ENCODE measurements at regions not wholly inside any gene's neighbourhood (a gene's known extent, or its start where the extent isn't known, plus 50 kb on each side); places are given as distances from the start of the nearest gene placed in this dataset.
"Not testable (repeated sequence)": the region's sequence is repeated elsewhere in the genome, so short reads cannot be mapped to it uniquely, and the experiment has no call there.

DNA sequence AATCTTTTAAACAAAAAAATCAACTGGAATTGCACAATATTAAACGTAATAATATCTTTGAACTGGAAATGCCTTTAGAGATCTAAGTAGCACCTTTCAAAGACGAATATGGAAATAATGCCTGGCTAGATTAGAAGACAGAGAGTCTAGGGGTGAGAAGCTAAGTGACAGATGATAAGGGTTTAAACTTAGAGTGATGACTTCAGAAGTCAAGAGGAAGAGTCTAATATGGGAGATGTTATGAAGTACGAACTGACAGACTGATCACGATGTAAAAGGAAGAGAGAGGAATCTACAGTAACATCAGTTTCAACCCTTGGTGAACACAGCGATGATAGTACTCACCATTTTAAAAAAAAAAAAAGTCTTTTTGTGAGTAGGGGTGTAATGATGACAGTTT, 57.9 kb downstream of the HINT1 start:
- no peak for DNase-seq (ENCODE audit: low read depth)

DNA sequence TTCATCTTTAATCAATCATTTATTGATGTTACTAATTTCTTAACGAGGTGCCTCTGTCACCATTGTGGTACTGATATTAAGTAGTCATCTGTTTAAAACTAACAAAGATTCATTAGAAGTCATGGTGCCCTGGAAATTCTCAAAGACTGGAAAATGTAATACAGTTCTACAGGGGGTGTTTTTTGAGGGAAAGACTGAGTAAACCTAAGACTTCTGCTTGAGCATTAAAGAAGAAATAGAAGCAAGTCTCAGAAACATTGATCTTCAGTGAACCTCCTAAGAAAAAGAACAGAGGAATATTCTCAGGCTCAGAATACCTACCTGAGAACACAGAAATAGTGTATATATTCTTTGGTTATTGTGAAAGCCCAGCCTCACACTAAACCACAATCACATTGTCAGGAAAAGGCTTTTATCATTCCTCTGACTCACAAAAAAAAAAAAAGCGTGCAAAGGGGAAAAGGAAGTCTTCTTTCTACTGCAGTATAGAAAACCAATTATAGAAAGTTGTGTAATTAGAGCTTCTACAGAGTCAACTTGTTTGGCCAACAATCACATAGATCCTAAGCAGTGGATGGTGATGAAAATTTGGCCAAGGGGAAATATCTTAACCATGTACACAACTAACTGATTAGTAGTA, 60.8 kb downstream of the HINT1 start:
- DNase-seq (ENCODE audit: low read depth) = no peak

DNA sequence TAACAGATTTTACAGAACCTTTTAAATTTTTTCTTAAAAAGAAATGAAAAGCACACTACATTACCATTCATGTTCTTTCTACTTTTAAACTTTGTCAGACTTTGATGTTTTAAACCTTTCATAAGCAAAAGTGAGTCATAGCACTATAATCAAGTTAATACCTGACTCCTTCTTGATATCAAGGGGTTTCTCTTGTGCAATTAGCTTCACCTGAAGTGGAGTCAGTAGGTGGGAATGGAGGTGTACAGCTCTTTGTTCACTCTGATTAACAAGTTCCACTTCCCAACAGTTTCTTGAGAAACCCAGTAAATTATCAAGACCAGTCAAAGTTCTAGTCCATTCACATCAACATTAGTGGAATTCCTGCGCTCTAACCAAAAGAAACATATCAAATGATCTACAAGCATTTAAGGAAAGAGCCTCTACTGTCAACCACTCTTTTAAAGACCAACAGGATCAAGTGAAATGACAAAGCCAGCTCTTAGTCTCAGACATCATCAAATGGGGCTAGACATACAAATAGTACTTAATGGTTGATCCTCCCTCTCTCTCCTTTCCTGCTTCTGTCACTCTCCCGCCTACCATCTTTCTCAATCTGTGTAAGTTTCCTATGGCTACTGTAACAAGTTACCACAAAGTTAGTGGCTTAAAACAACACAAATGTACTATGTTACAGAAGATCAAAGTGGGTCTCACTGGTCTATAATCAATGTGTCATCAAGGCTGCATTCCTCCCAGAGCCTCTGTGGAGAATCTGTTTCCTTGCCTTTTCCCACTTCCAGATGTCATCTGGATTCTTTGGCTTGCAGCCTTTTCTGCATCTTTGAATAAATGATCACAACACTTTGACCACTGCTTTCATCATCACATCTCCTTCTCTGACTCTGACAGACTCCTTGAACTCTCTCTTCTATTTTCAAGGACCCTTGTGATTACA, 68.0 kb downstream of the HINT1 start:
- no peak for DNase-seq (ENCODE audit: low read depth)

DNA sequence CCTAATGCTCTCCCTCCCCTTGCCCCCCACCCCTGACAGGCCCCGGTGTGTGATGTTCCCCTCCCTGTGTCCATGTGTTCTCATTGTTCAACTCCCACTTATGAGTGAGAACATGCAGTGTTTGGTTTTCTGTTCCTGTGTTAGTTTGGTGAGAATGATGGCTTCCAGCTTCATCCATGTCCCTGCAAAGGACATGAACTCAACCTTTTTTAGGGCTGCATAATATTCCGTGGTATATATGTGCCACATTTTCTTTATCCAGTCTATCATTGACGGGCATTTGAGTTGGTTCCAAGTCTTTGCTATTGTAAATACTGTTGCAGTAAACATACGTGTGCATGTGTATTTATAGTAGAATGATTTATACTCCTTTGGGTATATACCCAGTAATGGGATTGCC, 69.5 kb downstream of the HINT1 start:
- not testable (repeated sequence) for DNase-seq (ENCODE audit: low read depth)

DNA sequence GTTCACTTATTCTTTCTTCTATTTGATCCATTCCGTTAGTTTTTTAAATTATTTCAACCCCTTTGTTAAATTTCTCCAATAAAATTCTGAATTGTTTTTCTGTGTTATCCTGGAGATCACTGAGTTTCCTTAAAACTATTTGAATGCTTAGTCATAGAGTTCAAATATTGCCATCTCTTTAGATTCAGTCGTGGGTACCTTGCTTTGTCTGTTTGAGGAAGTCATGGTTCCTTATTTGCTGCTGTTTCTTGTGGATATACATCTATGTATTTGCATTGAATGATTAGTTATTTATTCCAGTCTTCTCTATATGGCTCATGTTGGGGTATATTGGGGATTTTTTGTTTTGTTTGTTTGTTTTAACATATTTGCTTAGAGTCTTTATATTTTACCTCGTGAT, 80.6 kb downstream of the HINT1 start:
- DNase-seq (ENCODE audit: low read depth) = no peak

DNA sequence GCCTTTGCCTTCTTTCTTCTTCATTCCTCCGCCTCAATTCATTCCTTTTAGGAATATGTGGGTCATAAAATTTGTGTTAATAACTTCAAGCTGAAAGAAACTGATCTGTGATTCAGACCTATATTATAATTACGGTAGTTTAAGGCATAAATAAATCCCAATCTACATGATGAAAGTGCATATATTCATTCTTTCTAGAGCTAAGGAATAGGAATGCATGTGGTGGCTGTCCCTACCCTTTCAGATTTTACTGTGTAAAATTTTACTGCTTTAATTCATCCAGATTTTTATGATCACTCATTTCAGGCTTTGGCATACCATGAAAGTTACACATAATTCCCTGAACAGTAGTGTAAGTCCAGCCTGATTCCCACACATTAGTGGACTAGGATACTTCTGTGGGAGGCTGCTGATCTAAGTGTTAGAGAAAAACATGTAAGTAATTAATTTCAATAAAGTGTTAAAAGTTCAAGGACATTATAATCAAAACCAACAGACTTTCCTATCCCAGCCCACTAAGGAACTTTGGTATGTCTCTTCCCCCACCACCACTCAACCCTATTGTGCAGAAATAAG, 83.1 kb downstream of the HINT1 start:
- peak; percentile 9 for DNase-seq (ENCODE audit: low read depth)

DNA sequence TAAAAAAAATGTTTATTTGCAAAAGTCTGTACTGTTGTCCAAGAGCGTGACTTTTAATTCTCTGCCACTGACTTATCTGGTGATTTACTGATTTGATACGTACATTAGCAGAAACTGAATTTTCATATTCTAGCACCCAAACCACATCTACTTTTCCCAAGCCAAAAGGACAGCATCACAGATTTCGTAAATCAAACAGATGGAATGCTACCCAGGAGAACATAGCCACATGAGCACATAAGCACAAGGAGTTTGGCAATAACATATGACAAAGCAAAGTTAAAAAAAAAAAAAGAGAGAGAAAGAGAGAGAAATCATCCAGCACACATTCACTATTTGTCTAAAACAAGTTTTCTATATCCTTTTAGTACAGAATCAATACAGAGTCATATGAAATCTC, 83.7 kb downstream of the HINT1 start:
- peak; percentile 36 for DNase-seq (ENCODE audit: low read depth)

DNA sequence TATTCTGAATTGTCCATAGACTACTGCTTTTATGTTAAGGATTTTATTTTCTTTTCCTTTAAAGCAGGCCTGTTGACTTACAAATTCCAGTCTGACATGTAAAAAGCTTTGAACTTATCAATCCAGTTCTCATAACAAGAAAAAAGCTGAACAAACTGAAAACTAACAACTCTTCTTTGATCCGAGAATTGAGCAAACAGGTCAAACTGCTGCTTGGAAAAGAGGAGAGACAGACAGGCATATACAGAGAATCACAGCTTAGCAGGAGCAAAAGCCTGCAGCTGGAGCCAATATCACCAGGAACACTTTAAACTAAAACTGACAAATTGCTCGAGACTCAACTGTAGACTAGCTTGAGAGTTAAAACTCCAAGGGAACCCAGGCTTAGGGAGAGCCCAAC, 85.8 kb downstream of the HINT1 start:
- no peak for DNase-seq (ENCODE audit: low read depth)

DNA sequence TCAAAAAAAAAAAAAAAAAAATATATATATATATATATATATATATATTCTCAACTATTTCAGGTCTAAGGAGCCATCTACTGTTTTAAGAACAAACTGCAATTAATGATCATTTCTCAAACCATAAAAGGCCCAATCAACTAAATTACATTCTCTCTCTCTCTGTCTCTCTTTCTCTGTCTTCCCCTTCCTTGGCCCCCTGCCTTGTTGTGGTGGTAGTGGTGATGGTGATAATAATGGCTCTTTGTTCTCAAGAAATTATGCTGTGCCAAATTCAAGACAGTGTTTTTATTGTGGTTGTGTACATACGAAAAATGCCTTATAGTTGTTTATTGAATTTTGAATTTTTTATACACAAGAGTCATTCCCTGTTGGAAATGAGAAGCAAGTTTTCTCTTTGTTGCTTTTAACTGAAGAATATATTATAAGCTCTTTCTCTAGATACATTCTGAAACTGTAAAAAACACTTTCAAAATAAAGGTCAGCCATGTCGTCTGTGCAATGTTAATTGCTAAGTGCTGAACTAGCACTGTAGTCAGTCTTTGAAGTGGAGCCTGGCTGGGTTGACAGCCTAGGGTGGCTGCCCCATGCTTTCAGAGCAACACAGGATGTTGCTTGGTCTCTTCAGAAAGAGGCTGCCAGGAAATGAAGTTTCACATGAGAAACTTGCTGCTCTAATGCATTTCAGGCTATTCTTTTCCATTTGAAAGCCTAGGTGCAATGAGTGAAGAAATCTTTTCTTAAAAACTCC, 96.0 kb downstream of the HINT1 start:
- DNase-seq (ENCODE audit: low read depth) = no peak

DNA sequence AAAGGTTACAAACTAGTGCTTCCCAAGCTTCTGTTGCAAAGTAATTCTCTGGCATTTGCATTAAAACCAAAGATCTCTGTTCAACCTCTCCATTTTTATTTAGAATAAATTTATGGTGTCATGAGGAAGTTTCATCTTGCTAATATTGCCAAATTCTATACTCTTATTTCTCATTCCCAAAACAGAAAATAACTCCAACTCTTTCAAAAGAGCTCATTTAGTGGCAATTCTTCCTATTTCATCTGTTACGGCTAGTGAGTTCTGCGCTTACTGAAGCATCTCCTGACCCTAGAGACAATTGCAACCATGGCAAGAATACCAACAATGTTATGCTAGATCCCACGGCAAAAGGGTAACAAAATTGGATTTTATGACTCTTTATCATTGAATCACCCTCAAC, 97.0 kb downstream of the HINT1 start:
- DNase-seq (ENCODE audit: low read depth) = no peak

DNA sequence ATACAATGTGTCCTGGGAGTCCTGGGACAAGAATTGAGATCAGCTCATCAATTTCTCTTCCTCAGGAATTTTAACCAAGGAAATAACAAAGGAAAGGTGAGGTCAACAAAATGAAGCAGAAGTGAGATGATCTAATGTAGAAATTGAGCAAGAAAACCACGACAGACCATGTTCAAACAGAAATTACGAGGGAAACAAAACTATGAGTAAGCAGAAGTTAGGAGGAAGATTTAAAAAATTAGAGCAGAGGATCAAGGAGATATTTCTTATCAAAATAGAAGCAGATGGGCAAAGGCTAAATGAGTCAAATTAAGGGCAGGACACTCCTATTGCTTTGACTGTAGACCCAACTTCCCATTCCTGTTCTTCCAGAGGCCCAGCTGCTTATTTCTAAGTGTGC, 97.4 kb downstream of the HINT1 start:
- no peak for DNase-seq (ENCODE audit: low read depth)

DNA sequence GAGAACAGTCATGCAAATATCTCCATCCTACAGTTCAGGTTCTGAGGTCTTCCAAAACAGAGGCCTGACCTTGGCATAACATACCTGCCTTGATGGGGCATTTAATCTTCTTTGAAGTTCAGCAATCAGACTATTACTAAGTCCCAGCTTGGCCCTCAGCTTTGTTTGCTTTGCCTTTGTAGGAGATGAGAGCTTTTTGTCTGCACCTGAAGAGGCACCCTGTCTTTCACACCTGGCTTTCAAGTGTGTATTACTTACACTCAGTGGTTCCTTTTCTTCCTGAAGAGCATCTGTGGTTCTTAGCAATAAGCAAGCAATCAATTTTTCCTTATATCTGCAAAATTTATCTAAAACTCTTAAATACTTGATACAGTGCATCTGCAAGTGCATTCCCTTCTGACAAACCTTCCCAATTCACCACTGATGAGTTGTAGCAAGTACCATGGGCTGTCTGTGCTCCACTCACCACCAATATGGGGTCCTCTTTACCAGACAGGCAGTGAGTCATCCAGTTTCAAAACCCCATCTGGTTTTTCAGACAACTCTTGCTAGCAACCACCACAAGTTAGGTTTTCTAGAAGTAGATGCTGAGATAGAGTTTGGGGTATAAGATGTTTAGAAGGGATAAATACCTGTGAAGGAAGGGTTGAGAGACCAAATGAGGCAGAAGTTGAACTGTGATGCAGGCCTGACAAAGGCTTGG, 100.2 kb downstream of the HINT1 start:
- DNase-seq (ENCODE audit: low read depth) = no peak

DNA sequence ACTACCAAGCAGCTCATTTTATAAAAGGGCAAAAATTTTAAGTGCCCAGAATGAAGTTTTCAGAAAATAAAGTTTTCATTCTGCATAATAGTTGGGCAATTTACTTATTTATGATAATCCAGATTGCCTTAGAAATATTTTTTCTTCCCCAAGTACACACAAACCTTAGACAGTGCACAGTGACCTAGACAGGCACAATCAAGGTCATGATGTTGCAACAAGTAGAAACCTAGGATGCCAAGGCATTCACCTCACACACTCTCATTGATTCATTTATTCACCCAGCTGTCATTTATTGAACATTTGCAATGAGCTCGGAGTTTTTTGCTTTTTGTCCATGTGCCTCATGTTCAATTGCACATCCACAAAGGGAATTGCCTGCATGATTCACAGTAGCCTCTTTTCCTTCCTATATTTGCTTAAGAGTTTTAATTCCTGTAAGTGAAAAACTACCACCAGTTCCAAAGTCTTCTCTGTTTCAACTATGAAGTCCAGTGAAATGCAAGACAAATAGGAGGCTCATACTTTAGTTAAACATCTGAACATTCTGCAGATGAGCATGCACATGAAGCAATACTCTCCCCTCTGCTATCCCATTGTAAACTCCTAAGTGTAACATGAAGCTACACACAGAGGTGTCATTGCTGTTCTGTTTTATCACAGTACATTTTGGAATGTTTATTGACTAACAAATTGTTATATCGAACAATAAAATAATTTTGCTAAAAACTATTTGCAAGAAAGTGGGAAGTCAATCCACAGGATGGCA, 122.9 kb downstream of the HINT1 start:
- DNase-seq (ENCODE audit: low read depth) = no peak

DNA sequence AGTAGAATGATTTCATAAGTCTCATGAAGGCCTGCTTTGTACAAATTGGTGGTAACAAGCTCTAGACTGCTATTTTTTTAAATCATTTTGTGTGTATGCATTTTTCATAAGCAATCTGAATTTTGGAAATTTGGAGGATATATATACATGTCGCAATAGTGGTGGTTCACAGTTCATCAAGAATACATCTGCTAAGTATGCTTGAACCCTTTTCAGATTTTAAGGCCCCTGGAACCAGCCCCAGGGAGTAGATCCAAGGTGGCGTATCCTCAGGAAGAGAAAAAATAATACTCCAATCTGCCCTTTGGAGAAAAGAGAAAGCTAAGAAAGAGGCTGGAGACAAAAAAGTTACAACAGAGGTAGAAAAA, 141.6 kb downstream of the HINT1 start:
- no peak for DNase-seq (ENCODE audit: low read depth)

DNA sequence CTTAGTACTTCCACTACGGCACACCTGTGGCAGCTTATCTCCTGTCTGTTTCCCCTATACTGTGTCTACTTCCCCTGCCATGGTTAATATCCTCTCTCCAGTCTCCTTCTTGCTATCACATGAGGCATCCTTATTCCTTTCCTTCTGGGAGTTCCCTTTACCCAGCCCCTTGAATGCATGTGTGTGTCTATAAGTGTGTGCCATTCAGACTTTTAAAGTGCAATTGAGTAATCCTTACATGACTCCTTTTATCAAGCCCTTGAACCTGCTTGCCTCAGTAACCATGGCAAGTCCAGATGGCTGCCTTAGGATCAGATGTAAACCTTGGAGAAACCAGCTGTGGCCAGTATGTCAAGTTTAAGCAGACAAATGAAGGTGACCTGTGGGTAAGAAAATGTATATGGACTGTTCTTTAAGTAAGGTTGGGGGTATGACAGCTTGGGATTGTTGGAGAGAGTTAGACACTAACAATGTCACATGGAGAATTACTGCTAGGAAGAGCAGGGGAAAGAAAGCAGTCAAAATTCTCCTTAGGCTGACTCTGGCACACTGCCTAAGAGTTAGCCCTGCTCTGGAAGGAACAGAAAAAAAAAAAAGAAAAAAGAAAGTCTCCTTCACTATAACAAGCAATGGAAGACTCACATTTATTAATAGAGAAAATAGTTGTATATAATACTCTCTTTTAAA, 142.1 kb downstream of the HINT1 start:
- no peak for DNase-seq (ENCODE audit: low read depth)

DNA sequence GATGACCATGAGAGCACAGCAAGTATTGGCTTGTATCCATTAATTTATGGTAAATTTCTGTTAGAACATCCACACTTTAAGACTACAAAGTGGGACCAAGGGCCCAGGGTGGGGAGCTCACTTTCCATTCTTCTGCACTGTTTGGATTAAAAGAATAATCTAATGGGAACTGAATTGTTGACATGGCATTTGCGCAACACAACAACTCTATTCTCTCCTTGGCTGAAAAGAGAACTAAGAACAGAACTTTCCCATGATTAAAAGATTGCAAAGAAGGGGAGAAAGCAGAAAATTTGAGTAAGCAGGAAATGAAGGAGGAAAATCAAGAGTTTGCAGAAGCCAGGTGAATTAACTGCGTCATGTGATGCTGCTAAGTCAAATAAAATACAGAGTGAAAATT, 143.4 kb downstream of the HINT1 start:
- no peak for DNase-seq (ENCODE audit: low read depth)

DNA sequence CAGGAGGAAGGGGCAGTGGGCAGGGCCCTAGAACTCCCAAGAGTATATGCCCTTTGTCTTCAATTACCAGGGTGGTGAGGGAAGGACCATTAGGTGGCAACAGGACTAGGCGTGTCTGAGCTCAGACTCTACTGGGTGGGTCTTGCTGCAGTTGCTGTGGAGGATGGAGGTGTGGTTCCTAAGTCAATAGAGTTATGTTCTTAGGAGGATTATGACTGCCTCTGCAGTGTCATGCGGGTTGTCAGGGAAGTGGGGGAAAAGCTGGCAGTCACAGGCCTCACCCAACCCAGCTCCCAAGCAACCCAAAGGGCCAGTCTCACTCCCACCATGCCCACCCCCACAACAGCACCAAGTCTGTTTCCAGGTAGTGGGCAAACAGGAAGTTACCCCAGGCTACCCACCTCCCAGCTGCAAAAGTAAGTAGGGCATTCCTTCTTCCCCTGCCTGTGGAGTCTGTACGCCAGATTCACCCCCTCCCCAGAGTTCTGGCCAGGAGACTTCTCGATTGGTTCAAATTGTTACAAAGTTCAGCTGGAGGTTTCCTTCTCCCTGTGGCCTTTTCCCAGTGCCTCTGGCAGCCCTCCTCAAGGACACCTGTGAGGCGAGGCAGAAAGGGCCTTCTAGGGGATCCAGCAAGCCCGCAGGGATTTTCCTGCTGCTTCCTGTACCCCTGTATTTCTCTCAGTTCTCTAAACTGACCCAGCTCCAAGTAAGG, 145.3 kb downstream of the HINT1 start:
- no peak for DNase-seq (ENCODE audit: low read depth)

DNA sequence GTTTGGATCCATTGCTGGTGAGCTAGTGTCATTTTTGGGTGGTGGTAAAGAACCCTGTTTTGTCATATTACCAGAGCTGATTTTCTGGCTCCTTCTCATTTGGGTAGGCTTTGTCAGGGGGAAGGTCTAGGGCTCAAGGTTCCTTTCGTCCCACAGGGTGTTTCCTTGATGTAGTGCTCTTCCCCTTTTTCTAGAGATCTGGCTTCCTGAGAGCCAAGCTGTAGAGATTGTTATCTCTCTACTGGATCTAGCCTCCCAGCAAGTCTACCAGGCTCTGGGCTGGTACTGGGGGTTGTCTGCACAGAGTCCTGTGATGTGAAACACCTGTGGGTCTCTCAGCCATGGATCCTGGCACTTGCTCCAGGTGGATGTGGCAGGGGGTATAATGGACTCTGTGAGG, 145.9 kb downstream of the HINT1 start:
- no peak for DNase-seq (ENCODE audit: low read depth)

DNA sequence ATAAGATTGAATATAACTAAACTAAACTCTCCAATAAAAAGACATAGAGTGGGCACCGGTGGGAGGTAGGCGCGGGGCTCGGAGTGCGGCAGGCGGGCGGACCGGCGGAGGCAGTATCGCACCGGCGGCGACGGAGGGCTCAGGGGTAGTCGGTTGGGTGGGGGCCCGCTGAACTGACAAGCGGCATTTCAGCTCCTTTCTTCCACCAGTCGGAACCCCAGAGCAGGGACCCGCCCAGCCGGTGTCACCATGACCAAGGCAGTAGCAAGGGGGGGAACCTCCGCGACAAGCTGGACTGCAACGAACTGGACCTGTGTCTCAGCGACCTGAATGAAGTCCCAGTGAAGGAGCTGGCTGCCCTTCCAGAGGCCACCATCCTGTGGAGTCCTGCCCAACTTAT, 156.7 kb downstream of the HINT1 start:
- no peak for DNase-seq (ENCODE audit: low read depth)

Measured in GM04503 (cell line).